ENCODE measurements at regions not wholly inside any gene's neighbourhood (a gene's known extent, or its start where the extent isn't known, plus 50 kb on each side); places are given as distances from the start of the nearest gene placed in this dataset.
"Not testable (repeated sequence)": the region's sequence is repeated elsewhere in the genome, so short reads cannot be mapped to it uniquely, and the experiment has no call there.

DNA sequence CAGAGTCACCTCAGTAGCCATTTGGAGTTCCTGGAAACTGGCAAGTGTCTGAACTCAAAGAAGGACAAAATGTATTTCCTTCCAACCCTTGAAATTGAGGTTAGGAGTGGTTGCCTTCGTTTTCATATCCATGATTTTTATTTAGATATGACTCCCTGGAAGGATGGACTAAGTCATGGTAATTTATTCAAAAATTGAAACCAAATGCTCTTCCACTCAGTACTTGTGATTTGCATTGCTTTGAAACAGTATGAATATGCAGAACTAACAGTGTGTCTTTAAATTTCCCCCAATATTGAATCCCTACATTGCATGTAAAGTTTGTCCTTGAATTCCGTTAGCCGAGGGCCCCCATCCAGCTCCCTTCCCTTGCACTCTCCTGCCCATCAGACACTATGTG lies 112.1 kb upstream of the DNAH14 start:
- TF ChIP-seq, protein P1, sequence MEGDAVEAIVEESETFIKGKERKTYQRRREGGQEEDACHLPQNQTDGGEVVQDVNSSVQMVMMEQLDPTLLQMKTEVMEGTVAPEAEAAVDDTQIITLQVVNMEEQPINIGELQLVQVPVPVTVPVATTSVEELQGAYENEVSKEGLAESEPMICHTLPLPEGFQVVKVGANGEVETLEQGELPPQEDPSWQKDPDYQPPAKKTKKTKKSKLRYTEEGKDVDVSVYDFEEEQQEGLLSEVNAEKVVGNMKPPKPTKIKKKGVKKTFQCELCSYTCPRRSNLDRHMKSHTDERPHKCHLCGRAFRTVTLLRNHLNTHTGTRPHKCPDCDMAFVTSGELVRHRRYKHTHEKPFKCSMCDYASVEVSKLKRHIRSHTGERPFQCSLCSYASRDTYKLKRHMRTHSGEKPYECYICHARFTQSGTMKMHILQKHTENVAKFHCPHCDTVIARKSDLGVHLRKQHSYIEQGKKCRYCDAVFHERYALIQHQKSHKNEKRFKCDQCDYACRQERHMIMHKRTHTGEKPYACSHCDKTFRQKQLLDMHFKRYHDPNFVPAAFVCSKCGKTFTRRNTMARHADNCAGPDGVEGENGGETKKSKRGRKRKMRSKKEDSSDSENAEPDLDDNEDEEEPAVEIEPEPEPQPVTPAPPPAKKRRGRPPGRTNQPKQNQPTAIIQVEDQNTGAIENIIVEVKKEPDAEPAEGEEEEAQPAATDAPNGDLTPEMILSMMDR (conservative IDR thresholded peaks at IDR 0.05; ENCODE audit: low read depth, low read length) = no peak
- H3K4me3 ChIP-seq (ENCODE audit: low read depth, low read length) = no peak overlapping the region
- no peak for DNase-seq (ENCODE audit: low read depth)

- no peak for DNase-seq (ENCODE audit: low read depth)
These were observed 109.6 kb upstream of the DNAH14 start for GRCh38 chr1:224819861-224820260.

DNA sequence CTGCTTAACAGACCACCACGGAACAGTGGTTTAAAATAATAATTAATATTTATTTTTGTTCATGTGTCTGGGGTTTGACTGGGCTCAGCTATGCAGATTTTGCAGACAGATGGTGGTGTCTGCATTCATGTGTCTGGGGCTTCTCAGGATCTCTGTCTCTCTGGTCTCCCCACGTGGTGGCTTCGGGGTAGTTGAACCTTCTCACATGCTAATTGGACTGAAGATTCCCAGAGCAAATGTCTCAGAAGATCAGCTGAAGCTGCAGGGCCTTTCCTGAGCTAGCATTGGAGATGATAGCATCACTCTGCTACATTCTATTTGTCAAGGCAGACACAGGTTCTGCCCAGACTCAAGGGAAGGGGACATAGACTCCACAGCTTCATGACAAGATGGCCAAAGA lies 109.1 kb upstream of the DNAH14 start:
- H3K4me3 ChIP-seq (ENCODE audit: low read depth, low read length) = no peak overlapping the region
- DNase-seq (ENCODE audit: low read depth) = no peak
- TF ChIP-seq, protein P1 (conservative IDR thresholded peaks at IDR 0.05; ENCODE audit: low read depth, low read length) = no peak

More at GRCh38 chr1:224819861-224820260, 109.6 kb upstream of the DNAH14 start:
- no peak overlapping the region for H3K4me3 ChIP-seq (ENCODE audit: low read depth, low read length)
- TF ChIP-seq, protein P1 (conservative IDR thresholded peaks at IDR 0.05; ENCODE audit: low read depth, low read length) = no peak

- not testable (repeated sequence) for H3K4me3 ChIP-seq (ENCODE audit: low read depth, low read length); DNase-seq (ENCODE audit: low read depth)
These were observed 107.7 kb upstream of the DNAH14 start for GRCh38 chr1:224821751-224822150.

DNA sequence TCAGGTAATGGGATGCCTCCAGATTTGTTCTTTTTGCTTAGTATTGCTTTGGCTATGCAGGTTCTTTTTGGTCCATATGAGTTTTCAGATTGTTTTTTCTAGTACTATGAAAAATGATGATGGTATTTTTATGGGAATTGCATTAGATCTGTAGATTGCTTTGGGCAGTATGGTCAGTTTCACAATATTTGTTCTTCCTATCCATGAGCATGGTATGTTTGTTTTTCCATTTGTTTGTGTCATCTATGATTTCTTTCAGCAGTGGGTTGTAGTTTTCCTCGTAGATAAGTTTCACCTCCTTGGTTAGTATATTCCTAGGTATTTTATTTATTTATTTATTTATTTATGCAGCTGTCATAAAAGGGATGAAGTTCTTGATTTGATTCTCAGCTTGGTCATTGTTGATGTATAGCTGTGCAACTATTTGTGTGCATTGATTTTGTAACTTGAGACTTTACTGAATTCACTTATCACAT lies 103.9 kb upstream of the DNAH14 start:
- TF ChIP-seq, protein P1 (conservative IDR thresholded peaks at IDR 0.05; ENCODE audit: low read depth, low read length) = no peak
- H3K4me3 ChIP-seq (ENCODE audit: low read depth, low read length) = no peak overlapping the region
- DNase-seq (ENCODE audit: low read depth) = no peak

DNA sequence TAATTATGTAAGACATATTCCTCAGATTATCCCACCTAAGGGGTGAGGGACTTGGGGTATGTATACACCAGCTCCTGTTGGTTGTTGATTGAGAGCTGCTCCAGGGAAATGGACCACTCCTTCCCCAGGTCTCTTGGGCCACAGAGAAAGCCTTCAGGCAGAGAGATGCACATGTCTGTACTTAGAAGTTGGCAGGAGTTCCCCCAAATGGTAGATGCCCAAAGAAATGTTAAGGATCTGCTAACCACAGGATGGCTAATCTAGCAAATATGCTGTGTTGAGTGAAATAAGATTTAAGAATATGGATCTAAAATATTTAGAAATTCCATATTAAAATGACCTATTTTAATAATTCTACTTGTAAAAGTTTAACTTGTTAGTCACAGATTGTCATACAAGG lies 100.8 kb upstream of the DNAH14 start:
- no peak overlapping the region for H3K4me3 ChIP-seq (ENCODE audit: low read depth, low read length)
- no peak for DNase-seq (ENCODE audit: low read depth)
- TF ChIP-seq, protein P1 (conservative IDR thresholded peaks at IDR 0.05; ENCODE audit: low read depth, low read length) = no peak

DNA sequence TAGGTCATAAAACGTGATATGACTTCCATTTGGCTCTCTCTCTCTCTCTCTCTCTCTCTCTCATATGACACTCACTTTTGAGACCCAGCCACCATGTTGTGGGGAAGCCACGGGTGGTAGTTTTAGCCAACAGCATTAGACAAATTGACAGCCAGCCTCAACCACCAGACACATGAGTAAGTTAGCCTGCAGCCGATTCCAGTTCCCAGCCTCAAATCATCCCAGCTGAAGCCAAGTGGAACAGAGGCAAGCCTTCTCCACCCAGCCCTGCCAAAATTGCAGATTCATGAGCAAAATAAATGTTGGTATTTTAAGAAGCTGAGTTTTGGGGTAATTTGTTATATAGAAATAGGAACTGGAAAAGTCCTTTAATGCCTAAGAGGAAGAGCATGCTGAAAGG lies 98.0 kb upstream of the DNAH14 start:
- H3K4me3 ChIP-seq (ENCODE audit: low read depth, low read length) = no peak overlapping the region
- TF ChIP-seq, protein P1 (conservative IDR thresholded peaks at IDR 0.05; ENCODE audit: low read depth, low read length) = no peak
- DNase-seq (ENCODE audit: low read depth) = no peak

GRCh38 chr1:224839648-224840300 lies 89.7 kb upstream of the DNAH14 start:
- DNase-seq (ENCODE audit: low read depth); H3K4me3 ChIP-seq (ENCODE audit: low read depth, low read length): not testable (repeated sequence)

DNA sequence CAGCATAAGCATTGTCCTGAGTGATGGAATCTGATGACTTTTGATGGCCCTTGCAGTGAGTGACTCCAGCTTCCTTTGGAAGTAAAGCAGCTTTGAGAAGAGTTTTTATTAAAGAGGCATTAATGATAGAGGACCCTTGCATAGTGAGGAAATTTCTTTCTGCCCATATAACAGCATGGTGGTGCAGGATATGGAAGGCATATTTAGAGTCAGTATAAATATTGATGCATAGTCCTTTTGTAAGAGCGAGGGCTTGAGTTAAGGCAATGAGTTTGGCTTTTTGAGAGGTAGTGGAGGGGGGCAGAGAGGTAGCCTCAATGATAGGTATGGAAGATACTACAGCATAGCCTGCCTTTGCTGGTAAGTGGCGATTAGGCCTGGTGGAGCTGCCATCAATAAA lies 87.7 kb upstream of the DNAH14 start:
- DNase-seq (ENCODE audit: low read depth); H3K4me3 ChIP-seq (ENCODE audit: low read depth, low read length): not testable (repeated sequence)
